HPDE6-E6E7 (cell line): ENCODE measurements at regions not wholly inside any gene's neighbourhood (a gene's known extent, or its start where the extent isn't known, plus 50 kb on each side); places are given as distances from the start of the nearest gene placed in this dataset.
A peak's percentile ranks its signal among the peaks of the same experiment; 100 is the strongest.

Source experiments
- DNase-seq: peaks from one replicate; pipeline ENCODE4 v3.0.0; 2011; ENCODE audit warnings: missing footprints; ENCODE audit errors: extremely low spot score

DNA sequence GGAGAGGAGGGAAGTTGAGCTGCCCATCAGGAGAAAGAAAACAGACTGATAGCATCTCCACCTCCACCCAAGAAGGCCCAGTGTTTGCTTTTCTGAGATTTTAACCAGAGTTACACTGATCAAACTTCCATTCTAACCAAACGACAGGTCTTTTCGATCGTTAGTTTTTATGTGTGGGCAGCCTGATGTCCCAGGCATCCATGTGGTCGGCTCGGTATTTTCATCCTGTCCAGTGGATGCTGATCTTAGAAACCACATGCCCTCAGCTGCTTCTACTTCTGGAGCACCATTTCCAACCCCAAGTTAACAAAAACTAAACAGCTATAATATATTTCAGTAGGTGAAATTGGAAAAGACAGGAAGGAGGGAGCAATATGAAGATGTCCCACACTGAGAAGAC, 536.8 kb upstream of the JAG1 start:
- no peak for DNase-seq

- DNase-seq, result no peak
These were observed 538.5 kb upstream of the JAG1 start for GRCh38 chr20:11212272-11212671.

GRCh38 chr20:11212902-11213301, 539.1 kb upstream of the JAG1 start:
- DNase-seq, result no peak

GRCh38 chr20:11214256-11214840, 540.5 kb upstream of the JAG1 start:
- no peak for DNase-seq

GRCh38 chr20:11216451-11217314, 542.9 kb upstream of the JAG1 start:
- DNase-seq, result no peak

- no peak for DNase-seq
These were observed 543.8 kb upstream of the JAG1 start for GRCh38 chr20:11217326-11218172.

DNA sequence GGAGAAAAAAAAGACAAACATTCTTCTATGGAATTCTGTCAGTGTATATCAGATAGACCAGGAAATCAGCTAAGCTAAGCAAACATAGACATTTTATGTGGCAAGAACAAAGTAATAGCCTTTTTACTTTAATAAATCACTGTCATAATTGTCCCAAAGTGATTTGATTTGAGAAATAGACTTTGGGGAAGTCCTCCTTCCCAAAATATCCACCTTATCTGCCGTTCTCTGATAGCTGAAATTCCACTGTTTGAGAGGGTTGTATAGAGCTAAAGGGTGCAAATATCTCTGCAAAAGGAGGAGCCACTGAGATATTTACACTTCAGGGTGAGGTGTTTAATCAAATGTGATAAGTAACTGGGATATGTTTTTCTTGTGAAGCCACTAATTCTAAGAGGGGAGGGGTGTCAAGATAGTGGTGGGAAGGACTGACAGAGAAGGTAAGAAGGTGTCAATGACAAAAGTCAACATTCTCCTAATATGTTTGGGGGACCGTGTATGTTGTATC, 544.4 kb upstream of the JAG1 start:
- no peak for DNase-seq

GRCh38 chr20:11219192-11219591, 545.4 kb upstream of the JAG1 start:
- no peak for DNase-seq

DNA sequence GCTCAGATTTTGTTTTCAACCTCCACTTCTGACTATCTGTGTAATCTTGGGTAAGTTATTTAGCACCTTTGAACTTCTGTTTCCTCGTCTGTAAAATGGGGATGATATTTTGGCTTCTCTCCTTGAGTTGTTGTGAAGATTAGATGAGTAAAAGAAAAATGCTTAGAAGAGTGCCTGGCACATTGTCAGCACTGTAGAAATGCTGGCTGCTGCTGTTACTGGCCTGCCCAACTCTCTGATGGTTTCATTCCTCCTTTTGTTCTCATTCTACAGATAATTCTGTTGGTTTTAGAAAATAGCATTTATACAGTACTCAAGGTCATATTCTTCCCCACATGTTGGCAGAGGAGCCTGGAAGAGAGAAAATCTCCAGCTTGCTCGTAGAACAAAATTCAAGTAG, 547.2 kb upstream of the JAG1 start:
- no peak for DNase-seq

DNA sequence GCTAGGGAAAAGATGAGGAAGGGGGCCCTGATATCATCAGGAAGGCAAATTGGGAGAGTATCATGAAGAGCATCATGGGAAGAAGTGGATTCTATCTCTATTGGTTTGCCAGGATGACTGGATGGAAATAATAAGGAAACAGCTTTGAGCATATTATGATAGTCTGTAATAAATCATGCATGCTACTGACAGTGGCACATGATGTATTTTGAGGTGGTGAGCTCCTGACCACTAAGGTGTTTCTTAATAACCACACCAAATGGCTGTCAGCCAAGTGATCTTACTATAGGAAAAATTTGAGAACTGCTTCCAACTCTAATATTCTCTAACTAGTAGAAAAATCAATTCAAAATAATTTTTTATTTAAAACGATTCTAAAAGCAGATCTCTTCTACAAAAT, 548.4 kb upstream of the JAG1 start:
- no peak for DNase-seq

- no peak for DNase-seq
These were observed 553.8 kb upstream of the JAG1 start for GRCh38 chr20:11227602-11228001.

GRCh38 chr20:11229772-11230171, 556.0 kb upstream of the JAG1 start:
- peak; percentile 32 for DNase-seq

DNA sequence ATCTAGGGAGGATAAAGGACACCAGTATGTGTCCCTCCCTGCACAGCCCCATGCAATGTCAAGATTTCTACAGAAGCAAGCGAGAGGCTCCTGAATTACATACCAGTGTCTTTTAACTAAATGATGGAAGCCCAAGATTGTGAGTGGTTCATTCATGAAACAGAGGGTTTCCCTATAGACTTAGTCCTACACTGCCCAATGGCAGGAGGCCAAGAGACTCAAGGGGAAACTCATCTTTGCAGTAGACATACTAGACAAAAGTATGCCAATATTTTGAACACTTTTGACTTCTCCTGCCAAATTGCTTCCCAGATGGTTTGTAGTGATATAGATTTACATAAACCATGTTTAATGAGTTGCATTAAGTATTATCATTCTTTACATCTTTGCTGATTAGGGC, 557.2 kb upstream of the JAG1 start:
- no peak for DNase-seq

DNA sequence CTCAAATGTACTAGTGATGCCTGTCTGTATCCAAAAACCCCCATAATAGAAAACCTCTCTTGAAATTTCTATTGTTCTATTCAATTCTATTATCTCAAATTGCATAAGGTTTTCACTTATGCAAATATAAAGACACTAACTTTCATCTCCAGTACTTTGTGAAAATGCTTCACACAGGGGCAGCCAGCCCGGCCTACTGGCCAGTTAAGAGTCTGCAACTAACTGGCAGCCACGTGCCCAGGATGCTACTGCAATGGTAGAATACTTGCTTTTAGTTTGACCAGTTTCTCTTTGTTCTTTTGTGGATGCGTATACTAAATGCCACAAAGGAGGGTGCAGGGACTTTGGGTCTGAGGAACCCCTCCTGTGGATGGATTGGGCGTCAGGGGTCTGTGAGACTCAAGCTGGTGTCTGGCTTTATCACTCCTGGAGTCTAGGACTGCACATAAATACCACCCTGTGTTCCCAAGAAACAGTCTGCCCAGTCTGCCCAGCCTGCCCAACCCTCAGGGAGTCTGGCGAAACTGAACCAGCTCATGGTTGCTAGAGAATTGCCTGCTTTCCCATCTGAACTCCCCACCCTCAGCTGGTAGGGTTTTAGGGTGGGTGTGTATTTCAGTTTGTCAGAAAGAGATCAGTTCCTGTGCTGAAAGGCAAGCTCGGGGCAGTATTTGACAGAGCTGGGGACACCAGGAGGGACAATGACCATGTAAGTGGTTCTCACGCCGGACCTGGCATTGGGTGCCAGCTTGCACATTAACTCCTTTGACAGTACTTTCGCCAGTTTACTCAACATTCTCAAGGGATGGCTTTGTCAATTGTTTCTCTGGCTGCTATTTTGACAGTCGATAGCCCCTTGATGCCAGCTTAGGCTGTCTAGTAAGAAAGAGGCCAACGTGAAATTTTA, 558.2 kb upstream of the JAG1 start:
- DNase-seq, result no peak

- DNase-seq, result no peak
These were observed 559.1 kb upstream of the JAG1 start for GRCh38 chr20:11232896-11233295.

DNA sequence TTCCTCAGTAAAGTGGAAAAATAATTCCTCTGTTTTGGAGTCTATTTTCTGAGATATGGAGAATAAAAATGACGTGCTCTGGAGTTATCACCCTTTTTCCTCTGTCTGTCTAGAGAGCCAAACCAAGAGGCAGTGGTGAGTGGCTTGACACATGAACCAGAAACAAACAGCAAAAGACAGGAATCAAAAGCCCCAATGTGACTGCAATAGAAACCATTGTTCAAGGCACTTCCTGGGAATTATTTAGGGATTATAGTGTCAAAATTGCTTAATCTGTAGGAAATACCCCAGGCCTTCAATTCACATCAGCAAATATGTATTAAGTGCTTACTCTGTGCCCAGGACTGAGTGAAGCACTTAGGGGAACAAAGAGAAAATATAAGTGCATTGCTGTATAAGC, 560.4 kb upstream of the JAG1 start:
- no peak for DNase-seq

- no peak for DNase-seq
These were observed 560.8 kb upstream of the JAG1 start for GRCh38 chr20:11234608-11235007.

GRCh38 chr20:11235058-11235457, 561.3 kb upstream of the JAG1 start:
- no peak for DNase-seq

DNA sequence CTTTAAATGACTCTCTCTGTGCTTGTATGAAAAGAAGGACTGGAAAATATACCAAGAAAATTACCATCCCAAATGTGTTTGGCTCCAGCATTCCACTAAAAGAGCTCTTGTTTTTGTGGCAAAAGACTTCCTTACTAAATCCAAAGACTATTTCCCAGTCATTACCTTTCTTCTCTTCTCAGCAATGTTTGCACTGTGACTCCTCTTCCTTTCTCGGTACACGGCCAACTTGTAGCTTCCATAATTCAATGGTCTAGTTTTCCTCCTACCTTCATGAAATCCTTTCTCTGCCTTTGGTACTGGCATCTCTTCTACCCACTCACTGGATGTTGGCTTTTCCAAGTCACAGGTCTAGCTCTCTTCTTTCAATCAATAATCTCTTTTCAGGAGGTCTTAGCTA, 568.5 kb upstream of the JAG1 start:
- no peak for DNase-seq

- no peak for DNase-seq
These were observed 571.6 kb upstream of the JAG1 start for GRCh38 chr20:11245431-11245830.

DNA sequence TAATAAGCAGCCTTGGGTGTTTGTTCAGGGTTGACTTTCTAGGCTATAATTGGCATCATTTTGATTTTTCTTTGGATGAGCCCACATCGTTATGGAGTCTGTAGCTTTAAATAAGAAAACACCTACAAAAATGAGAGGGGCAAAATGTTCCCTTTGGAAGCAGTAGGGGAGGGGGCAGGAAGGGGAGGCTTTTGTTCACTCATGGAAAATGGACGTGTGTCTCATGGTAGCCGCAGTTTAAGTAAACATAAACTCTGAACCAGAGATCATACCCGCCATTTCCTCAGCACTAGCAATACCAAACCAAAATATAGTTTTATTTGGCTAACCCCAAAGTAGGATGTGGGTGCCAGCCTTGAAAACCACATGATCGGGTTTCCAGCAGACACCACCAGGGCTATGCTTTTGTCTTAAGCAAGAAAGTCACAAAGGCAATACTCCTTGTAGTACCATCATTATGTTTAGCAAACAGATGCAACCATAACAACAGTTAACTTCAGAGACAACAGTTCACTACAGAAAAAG, 572.5 kb upstream of the JAG1 start:
- DNase-seq, result no peak
